B cell (primary cell): ENCODE measurements at regions not wholly inside any gene's neighbourhood (a gene's known extent, or its start where the extent isn't known, plus 50 kb on each side); places are given as distances from the start of the nearest gene placed in this dataset.

Experiments
- EZH2 ChIP-seq: IDR thresholded peaks from 2 replicates; pipeline ENCODE4 v1.6.1; 2012; ENCODE audit warnings: borderline replicate concordance, low read depth, mild to moderate bottlenecking, moderate library complexity, low read length; ENCODE audit not compliant: insufficient read depth, poor library complexity, severe bottlenecking
- TF ChIP-seq, protein P1 (sequence below): fragments of 200-600 bp; IDR thresholded peaks from one replicate; pipeline ENCODE4 v1.8.0; 2022; ENCODE audit warnings: antibody characterized with exemption, mild to moderate bottlenecking

DNA sequence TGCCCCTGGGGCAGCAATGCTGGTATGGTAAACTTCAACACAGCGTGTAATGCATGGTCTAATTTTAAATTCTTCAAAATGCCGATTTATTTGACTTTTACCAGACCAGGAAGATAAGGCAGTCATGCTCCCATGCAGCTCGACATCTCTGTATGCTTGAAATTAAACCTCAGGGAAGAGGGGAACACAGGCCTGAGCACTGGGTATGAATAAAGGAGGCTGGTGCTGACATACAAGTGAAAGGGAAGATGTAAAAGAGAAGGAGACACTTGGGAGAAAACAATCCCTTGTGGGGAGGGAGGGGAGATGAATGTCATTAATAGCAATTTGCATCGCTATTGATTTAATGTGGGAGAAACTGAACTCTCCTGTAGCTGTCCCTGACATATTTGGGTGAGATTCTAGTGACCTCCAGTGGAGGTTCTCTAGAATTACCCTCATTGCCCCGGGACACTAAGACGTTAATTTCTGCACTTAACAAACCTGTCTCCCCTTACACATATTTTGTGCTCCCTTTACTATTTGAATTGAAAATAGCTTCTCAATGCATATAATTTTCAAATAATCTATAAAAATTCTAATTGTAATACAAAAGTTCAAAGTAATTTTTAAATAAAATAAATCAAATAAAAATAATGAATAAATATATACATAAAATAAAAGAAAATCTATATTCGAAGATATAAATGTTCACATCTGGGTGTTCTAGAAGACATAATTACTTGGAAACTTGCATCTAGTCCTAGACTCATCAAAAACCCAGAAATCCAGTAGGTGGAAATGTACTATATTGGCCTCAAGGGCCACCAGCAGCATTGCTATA is 283.1 kb downstream of the LMX1A start:
- TF ChIP-seq, protein P1, sequence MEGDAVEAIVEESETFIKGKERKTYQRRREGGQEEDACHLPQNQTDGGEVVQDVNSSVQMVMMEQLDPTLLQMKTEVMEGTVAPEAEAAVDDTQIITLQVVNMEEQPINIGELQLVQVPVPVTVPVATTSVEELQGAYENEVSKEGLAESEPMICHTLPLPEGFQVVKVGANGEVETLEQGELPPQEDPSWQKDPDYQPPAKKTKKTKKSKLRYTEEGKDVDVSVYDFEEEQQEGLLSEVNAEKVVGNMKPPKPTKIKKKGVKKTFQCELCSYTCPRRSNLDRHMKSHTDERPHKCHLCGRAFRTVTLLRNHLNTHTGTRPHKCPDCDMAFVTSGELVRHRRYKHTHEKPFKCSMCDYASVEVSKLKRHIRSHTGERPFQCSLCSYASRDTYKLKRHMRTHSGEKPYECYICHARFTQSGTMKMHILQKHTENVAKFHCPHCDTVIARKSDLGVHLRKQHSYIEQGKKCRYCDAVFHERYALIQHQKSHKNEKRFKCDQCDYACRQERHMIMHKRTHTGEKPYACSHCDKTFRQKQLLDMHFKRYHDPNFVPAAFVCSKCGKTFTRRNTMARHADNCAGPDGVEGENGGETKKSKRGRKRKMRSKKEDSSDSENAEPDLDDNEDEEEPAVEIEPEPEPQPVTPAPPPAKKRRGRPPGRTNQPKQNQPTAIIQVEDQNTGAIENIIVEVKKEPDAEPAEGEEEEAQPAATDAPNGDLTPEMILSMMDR = peak; percentile 43
- no peak for TF ChIP-seq EZH2
